GM23248 (cell line): ENCODE measurements at regions not wholly inside any gene's neighbourhood (a gene's known extent, or its start where the extent isn't known, plus 50 kb on each side); places are given as distances from the start of the nearest gene placed in this dataset.

Source experiments
- EZH2 ChIP-seq: fragments of 200-600 bp; sonication (generic); IDR thresholded peaks from 2 replicates; pipeline ENCODE4 v1.6.1; 2018; ENCODE audit warnings: antibody characterized with exemption, mild to moderate bottlenecking; ENCODE audit not compliant: insufficient read depth, poor library complexity, severe bottlenecking
- EZH2phosphoT487 ChIP-seq: fragments of 200-600 bp; sonication (generic); IDR thresholded peaks from 2 replicates; pipeline ENCODE4 v1.6.1; 2018; ENCODE audit warnings: antibody characterized with exemption, moderate library complexity, mild to moderate bottlenecking, low read depth; ENCODE audit not compliant: insufficient read depth

GRCh38 chr3:163766112-163766511, 1312.2 kb downstream of the SI start:
- TF ChIP-seq EZH2phosphoT487 (no peak), EZH2 (no peak)
